ENCODE measurements at regions not wholly inside any gene's neighbourhood (a gene's known extent, or its start where the extent isn't known, plus 50 kb on each side); places are given as distances from the start of the nearest gene placed in this dataset.

DNA sequence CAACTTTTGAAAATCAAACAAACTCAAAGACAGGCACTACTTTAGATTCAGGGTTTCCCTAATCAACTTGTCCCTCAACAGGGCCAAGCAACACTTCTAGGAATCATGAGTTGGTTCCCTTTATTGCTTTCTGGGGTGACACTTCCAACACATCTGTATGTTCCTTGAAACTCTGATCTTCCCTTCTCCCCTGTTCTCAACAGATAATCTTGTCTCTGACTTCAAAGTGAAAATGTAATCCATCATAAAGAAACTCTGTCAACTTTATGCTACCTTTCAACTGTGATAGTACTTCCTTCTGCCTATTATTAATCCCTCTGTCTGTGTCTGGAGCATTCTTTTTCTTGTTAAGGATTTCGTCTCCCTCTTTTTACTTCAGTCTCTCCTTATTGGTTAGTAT is 250.1 kb upstream of the MEF2C start:
- in situ Hi-C loops (cut with MboI; ENCODE audit: low pct_unique_long_range_greater_than_20kb, low sequenced_read_pairs): no loop called here
- DNase-seq: no peak

DNA sequence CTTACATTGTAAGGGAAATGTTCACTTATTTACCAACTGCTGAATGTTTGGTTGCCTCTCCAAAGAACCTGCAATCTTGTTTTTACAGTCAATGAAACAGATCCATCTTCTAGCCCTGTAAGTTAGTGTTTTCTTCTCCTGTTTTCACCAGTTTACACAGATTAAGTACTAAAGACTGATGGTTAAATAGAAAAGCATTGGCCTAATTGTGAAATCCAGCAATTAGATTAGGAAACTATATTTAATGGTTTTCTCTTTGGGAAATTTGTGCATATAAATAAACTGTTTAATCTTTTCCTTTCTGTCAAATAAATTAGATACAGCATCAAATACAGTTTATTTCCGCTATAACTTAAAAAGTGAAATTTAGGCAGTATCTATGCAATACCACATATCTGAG is 247.9 kb upstream of the MEF2C start:
- in situ Hi-C loops (cut with MboI; ENCODE audit: low pct_unique_long_range_greater_than_20kb, low sequenced_read_pairs): no loop called here

DNA sequence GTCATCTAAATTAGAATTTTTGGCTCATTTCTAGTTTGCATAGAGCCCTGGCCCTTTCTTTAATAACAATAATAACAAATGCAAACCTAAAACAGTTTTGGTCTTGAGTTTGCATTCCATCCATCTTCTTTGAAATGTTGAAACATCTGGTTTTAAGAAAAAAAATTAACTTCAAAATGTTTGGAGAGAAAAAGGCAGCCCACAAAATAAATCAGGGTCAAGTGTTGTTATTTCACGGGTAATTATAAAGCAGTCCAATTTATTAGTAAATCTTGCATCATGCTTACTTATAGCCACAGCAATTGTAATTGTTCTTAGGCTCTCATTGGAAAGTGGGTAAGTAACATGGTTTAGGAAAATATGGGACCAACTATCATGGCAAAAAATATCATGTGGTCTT is 247.0 kb upstream of the MEF2C start:
- in situ Hi-C loops (cut with MboI; ENCODE audit: low pct_unique_long_range_greater_than_20kb, low sequenced_read_pairs): no loop called here
- no peak for DNase-seq

More for the DNA sequence above, 247.9 kb upstream of the MEF2C start:
- DNase-seq: no peak

DNA sequence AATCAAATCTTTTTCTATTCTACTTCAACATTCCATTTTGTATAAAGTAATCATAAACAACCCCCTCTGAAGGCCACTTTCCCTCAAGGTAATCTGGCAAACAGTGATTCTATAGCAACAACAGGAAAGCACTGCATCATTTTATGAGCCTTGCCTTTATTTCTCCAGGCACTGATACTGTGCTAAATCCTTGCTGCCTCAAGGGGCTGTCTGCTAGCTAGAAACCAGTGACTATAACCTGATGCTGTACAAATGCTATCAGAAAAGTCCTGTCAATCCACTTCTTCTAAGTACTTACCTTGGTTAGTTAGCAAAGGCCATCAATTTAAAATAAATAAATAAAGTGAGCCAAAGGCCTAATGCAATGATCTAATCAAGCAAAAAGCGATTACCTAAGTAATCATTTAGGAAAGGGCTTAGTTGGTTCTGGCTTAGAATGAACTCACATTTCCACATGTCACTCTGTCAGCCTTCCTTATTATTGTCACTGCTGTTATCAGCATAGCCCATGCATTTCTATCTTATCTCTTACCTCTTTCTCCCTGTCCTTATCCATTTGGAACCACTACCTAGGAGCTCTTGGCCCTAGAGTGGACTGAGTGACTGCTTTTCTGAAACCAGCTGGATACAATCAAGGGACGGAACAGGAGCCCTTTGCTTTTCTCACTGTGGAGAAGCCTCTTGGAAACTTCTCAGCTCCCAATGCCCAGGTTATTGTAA is 246.1 kb upstream of the MEF2C start:
- in situ Hi-C loops (cut with MboI; ENCODE audit: low pct_unique_long_range_greater_than_20kb, low sequenced_read_pairs): no loop called here
- DNase-seq: no peak

DNA sequence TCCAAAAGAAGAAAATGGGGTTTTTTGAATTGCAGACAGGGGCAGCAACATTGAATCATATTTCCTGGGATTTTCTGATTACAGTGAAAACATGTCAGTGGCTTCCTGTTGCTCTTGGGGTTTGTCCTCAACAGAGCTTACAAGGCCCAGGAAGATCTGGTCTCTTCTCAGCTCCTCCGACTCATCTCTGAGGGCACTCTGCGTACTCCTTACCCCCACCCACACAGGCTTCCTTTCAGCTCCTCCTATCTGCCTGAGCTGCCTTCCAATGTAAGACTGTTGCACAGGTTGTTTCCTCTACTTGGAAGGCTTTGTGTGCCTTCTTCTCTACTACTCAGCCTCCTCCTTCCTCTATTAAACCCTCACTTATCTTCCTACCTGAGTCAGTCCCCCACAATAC is 245.1 kb upstream of the MEF2C start:
- peak; percentile 61 for DNase-seq
- in situ Hi-C loops (cut with MboI; ENCODE audit: low pct_unique_long_range_greater_than_20kb, low sequenced_read_pairs): no loop called here

DNA sequence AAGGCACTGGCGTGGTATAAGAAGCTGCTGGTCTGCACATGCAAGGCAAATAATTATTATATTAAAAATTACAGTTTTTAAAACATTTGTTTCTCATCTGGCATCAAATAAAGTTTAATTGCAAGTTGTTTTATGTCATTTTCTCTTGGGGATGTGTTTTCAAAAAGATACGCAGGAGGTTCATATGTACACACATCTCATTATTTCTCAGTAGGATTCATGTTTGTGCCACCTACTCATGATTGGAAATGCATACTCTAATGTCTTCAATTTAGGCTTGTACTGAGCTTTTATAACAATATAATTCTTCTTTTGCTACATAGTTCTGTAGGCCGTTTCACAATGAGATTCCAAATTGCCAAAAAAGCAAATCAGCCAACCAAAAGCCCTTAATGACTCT is 244.2 kb upstream of the MEF2C start:
- no peak for DNase-seq
- in situ Hi-C loops (cut with MboI; ENCODE audit: low pct_unique_long_range_greater_than_20kb, low sequenced_read_pairs): no loop called here

DNA sequence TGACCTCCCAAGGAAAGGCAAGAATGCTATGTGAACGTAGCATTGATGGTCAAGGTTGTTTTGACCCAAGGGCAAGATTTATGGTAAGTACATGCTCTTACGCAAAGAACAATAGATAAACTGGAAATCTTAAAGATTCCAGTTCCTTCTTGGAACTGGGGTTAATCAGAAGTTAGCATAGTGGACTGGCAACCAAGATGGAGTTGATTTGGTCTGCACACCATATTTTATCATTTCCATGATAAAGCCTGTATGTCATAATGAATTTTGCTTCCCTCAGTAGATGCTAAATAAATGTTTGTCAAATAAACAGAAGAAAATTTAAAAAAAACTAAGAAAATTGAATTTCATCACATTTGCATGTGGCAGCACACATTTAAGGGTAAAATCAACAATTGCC is 242.4 kb upstream of the MEF2C start:
- DNase-seq: no peak
- in situ Hi-C loops (cut with MboI; ENCODE audit: low pct_unique_long_range_greater_than_20kb, low sequenced_read_pairs): no loop called here

DNA sequence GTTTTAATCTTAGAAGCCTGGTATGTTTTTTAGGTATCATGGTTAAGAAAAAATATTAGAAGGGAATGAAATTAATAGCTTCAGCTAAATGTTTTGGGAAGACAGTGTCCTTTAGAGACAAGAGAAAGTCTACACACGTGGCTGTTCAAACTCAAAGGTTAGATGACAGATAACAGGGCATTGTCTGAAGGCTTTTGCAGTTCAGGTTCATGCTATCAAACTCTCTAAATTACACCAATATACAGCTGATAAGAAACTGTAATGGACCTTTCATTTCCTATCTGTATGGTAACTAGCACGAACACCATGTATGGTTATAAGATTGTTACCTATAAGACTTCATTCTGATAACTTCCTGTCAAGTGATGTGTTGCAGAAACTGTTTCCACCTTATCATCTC is 240.6 kb upstream of the MEF2C start:
- in situ Hi-C loops (cut with MboI; ENCODE audit: low pct_unique_long_range_greater_than_20kb, low sequenced_read_pairs): no loop called here
- no peak for DNase-seq

DNA sequence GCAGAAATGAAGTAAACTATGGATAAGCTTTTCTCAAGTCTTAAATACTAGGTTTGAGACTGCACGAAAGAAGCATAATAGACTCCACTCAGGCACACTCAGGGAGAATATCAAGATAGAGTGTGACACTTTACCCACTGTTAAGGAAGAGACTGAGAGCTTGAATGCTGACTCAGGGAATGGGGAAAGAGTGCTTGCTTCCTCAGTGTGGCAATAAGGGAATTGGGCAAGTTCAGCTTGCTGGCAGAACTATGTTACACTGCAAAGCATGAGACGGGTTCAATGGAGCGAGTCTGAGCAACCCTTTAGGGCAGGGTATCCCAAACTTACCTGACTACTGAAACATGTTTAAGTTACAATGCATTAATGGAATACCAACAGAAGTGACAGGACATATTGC is 237.7 kb upstream of the MEF2C start:
- in situ Hi-C loops (cut with MboI; ENCODE audit: low pct_unique_long_range_greater_than_20kb, low sequenced_read_pairs): no loop called here
- DNase-seq: no peak

DNA sequence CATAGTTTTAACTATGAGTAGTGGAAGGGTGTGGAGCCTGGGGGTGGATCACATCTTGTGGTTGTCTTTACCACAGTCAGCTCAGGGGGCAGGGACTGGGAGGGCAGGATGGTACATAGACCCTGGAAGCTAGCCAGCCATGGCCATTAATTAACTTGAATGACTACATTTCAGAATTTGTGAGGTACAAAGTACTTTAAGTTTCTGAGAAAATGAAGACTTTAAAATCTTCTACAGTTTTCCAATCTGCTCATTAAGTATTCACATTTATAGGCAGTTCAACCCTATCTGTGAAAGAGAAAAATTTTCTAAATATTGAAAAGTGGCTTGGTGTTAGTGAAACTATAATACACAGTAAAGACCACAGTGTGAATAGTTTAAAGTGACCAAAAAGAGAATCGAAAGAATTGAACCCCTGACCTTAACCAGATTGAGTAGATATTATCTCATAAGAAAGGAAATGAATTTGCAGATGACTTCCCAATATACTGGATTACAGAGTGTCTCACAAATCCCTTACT is 234.2 kb upstream of the MEF2C start:
- peak; percentile 49 for DNase-seq
- in situ Hi-C loops (cut with MboI; ENCODE audit: low pct_unique_long_range_greater_than_20kb, low sequenced_read_pairs): no loop called here

DNA sequence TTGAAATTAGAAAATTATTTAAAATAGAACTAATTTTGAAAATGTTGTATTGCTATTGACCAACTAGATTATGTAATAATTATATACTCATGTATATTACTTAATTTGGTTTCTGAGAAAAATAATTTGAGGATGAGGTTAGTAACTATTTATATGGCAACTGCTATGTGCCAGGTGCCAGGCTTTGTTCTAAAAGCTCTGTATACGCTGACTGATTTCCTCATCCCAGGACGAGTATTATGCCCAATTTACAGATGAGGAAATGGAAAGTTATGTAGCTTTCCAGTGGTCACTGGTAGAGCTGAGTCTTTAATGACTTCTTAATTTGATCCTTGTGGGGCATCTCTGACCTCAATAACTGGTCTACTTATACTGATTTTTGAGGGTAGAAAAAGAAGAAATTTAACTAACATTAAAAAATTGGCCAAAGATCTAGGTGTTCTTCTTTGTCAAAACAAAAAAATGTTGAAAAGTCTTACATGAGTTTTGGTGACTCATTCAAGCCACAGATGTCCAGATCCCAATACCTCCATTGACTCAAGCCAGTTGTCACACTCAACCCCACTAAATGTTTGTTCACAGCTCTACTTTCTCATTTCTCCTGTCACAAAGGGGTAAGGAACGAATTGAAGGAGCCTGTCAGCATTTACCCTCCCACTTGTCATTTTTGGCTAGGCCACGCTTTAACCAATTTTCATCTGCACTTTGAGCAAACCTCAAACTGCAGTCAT is 228.1 kb upstream of the MEF2C start:
- no peak for DNase-seq
- in situ Hi-C loops (cut with MboI; ENCODE audit: low pct_unique_long_range_greater_than_20kb, low sequenced_read_pairs): no loop called here

DNA sequence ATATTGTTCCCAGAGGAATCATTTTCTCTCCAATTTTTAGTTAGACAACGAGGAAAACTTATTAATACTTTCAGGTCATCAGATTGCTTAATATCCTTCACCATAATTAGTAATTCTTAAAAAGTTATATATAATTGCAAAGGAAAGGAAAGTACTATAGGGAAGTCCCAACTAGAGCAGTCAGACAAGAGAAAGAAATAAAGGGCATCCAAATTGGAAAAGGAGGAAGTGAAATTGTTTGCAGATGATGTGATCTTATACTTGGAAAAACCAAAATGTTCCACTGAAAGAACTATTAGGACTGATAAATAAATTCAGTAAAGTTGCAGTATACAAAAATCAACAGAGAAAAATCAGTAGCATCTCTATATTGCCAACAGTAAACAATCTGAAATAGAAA is 223.5 kb upstream of the MEF2C start:
- in situ Hi-C loops (cut with MboI; ENCODE audit: low pct_unique_long_range_greater_than_20kb, low sequenced_read_pairs): no loop called here
- DNase-seq: peak; percentile 8

DNA sequence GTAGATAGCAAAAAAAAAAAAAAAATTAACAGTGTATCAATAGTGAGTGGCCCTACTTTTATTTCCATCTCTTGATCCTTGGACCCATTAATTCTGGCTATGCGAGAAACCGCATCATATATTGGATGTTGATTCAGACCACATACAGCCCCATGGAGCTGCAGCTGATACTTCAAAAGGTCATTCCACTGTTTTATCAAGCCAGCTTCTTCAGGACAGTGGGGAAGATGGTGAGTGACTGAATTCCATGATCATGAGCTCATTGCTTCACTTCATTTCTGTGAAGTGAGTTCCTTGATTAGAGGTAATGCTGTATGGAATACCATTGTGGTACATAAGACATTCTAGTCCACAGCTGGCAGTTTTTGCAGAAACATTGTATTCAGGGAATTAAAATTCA is 222.9 kb upstream of the MEF2C start:
- DNase-seq: no peak
- in situ Hi-C loops (cut with MboI; ENCODE audit: low pct_unique_long_range_greater_than_20kb, low sequenced_read_pairs): no loop called here

DNA sequence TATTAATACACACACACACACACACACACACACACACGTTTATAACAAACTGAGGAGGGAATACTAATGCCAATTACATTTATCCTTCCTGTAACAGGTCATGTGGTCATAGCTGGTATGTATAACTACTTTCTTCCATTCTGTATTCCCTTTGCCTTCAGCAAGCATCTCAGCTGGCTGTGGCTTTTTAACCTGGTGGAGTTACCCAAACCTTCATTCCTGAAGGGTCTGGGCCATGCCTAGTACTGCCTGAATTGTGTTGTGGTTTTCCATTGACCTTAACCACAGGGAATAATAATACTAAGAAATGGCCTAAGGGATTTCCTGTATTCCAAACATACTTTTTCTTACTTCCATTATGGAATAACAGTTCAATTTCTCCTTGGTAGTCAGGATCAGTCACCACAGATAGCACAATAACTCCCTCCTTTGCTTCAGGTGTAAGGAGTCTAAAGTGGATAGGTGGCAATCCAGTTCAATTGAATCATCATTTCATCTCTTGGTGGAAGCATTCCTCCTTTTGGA is 222.2 kb upstream of the MEF2C start:
- no peak for DNase-seq
- in situ Hi-C loops (cut with MboI; ENCODE audit: low pct_unique_long_range_greater_than_20kb, low sequenced_read_pairs): no loop called here

DNA sequence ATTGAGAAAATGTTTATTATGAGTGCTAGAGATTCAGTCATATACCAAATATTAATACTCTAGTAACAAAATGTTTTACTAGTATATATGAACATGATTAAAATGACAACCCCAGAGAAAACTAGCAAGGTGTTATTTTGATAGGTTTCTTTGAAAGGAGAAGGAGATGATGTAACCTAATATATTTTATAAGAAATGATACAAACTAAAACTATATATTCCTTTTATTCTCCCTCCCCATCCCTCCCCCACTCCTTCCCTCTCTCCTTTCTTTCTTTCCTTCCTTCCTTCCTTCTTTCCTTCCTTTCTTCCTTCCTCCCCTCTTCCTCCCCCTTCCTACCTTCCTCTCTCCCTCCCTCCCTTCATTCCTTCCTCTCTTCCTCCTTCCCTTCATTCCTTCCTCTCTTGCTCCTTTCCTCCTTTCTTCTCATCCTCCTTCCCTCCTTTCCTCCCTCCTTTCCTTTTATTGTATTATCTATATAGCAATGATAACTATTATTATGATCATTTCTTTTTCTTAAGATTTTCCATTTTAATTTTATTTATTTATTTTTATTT is 215.3 kb upstream of the MEF2C start:
- no peak for DNase-seq
- in situ Hi-C loops (cut with MboI; ENCODE audit: low pct_unique_long_range_greater_than_20kb, low sequenced_read_pairs): no loop called here

DNA sequence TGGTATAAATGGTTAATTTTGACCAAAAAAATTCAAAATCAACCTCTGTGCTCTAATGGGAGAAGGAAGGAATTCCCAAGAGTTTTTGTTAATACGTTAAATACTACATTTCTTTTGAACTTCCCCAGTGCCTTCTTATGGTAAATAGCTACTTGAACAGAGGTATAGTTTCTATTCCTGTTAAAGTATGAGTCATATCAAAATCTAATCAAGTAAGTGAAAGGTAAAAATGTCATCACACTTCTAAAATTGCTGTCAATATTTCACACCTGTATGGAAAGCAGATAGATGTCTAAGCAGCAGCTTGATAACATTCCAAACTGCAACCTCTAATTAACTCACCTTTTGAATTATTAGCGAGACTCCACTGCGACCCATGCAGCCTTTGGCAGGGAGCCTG is 214.1 kb upstream of the MEF2C start:
- in situ Hi-C loops (cut with MboI; ENCODE audit: low pct_unique_long_range_greater_than_20kb, low sequenced_read_pairs): no loop called here
- DNase-seq: no peak

DNA sequence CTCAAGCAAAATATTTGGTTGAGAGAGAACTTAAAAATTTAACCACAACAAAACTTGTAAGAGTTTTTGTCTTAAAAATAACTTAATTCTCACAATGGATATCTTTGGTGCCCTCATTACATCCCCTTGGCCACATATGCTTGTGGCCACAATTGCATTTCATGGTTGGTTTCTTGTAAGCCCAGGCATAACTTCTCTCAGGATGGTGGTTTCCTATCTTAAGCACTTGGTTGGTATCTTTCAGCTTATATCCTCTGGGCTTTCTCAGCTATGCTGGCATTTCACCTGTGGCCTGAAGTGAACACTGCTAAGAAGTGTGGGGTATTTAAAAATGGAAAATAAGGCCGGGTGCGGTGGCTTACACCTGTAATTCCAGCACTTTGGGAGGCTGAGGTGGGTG is 212.4 kb upstream of the MEF2C start:
- DNase-seq: no peak
- in situ Hi-C loops (cut with MboI; ENCODE audit: low pct_unique_long_range_greater_than_20kb, low sequenced_read_pairs): no loop called here

DNA sequence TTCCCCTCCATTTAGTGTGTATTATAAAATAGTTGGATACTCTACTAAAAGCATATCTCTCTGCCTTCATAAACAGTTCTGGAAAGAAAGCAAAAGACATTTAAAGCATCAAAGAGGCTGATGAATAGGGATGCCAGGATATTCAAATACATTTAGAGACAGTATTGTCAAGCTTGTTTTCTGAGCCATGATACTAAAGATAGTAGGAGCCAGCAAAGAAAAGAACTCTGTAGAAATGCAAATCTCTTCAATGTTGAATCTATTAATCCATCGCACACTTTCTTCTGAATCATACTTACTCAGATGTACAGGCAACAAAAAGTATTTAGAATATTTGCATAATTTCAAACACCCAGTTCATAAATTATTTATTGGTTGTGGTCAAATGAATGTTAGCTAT is 207.1 kb upstream of the MEF2C start:
- in situ Hi-C loops (cut with MboI; ENCODE audit: low pct_unique_long_range_greater_than_20kb, low sequenced_read_pairs): no loop called here
- DNase-seq: no peak

DNA sequence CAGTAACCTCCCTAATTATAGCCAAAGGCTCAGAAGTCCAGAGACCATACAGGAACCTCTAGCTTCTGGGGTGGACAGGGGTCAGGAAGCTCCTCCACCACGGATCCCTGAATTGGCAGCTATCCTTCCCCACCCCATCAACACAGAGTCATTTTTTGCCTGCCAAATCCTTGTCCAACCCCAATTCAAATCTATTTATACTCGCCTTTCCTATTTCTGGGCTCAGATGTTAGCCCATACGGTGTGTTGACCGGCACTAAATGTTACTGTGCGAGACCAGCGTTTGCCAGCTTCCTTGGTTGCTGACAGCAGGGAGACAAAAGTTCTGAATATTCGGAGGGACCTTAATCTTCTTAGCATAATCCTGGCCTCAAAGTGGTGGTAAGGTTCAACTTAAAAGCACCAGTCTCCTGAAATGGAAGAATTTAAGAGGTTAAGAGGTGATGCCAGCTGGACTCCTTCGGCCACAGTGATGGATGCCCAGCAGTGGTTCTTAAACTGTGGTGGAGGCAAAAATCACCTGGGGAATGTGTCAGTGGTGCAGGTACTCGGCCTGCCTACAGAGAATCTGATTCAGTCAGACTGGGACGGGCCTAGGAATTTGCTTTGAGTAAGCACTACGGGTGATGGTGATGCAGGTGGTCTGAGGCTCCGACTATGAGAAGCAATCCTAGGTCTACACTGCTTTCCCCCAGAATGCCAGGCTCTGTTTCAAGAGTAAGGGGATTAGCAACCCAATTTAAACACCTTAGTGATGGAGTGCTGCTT is 204.8 kb upstream of the MEF2C start:
- DNase-seq: no peak
- in situ Hi-C loops (cut with MboI; ENCODE audit: low pct_unique_long_range_greater_than_20kb, low sequenced_read_pairs): no loop called here

DNA sequence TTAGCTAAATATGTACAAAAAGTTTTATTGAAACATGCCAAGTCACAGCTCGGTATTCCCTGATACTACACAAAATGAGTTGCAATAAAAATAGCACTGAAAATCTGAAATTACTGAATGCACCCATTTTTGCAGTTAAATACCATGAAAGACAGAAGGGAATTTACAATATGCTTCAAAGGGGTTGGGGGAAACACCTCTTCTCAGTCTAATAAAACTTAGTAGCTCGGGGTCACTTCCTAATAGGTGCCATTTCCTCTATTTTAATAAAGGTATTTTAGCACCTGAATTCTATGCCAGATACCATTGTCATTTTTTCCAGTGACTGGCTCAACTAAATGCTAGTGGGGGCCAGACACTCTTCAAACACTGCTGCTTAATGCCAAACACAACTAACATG is 204.1 kb upstream of the MEF2C start:
- in situ Hi-C loops (cut with MboI; ENCODE audit: low pct_unique_long_range_greater_than_20kb, low sequenced_read_pairs): no loop called here
- DNase-seq: no peak
